GM12801 (cell line): ENCODE measurements at regions not wholly inside any gene's neighbourhood (a gene's known extent, or its start where the extent isn't known, plus 50 kb on each side); places are given as distances from the start of the nearest gene placed in this dataset.

Experiments
- TF ChIP-seq, protein P1 (sequence below): IDR thresholded peaks from one replicate; pipeline ENCODE4 v1.5.1; 2011; ENCODE audit warnings: control low read depth; ENCODE audit not compliant: insufficient read length; ENCODE audit errors: extremely low read depth

DNA sequence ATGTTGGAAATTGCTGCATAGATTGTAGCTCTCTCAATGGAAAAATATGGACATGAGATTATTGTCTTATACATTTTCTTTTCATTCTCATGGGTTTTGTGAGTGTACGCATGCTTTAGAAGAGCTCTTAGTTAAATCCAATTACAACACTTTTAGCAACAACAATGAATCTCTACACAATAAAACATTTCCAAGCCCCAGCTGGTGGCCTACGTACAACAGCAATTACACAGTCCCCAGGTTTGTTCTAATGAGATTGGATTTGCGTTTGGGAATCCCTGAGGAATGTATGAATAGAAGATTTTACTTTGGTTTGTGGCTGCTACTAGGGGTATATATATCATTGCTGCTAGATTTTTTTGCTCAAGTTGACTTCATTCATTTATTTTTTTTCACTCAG lies 98.6 kb downstream of the FHDC1 start:
- TF ChIP-seq, protein P1, sequence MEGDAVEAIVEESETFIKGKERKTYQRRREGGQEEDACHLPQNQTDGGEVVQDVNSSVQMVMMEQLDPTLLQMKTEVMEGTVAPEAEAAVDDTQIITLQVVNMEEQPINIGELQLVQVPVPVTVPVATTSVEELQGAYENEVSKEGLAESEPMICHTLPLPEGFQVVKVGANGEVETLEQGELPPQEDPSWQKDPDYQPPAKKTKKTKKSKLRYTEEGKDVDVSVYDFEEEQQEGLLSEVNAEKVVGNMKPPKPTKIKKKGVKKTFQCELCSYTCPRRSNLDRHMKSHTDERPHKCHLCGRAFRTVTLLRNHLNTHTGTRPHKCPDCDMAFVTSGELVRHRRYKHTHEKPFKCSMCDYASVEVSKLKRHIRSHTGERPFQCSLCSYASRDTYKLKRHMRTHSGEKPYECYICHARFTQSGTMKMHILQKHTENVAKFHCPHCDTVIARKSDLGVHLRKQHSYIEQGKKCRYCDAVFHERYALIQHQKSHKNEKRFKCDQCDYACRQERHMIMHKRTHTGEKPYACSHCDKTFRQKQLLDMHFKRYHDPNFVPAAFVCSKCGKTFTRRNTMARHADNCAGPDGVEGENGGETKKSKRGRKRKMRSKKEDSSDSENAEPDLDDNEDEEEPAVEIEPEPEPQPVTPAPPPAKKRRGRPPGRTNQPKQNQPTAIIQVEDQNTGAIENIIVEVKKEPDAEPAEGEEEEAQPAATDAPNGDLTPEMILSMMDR, result no peak

DNA sequence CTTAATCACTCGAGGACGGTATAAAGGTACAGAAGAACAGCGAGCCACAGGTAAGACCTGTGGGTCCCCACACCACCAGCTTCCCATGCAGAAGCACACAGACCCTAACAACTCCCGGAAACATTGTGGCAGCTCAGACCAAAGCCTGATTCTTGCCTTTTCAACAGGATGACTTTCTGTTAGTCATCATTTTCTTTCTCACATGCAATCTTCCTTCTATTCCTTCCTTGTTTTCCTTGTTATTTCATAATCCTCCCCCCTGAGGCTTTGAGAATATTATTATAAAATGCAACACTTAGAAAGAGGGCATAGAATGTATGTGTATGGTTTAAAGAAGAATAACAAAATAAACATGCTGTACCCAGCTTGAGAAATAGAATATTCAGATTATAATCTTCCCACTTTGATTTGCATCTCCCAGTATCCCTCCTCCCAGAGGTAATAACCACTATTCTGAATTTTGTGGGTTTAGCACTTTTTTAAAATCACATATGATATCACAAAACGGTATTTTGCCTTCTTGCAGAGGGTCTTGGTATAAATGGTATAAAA lies 100.9 kb downstream of the FHDC1 start:
- TF ChIP-seq, protein P1, result no peak

DNA sequence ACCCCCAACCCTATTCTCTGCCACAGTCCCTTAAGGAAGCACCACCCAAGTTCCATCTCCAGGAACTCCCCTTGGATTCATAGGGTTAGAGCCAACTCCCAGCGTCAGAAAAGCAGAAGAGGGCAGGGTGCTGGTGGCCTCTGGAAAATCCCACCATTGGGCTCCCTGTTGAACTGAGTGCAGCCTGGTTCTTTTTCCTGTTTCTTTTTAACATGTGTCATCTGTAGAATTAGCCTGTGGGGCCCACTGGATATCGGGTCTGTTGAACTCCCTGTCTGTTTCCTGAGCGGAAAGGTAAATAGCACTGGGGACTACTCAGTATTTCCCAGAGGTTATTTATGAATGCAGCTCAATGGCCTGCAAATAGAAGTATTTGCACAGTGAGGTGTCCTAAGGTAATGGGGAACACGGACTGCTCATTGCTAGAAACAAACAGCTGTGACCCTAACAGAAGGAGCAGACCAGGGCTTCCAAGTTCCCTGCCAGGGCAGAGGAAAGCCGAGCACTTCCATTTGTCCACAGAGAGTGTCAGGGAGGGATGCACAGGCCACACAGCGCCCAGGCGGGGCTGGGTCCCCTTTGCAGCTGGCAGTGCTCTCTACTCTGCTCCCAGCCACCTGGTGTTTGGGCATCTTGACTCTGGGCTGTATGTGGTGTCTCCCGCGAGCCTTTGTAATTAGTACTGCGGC lies 102.6 kb downstream of the FHDC1 start:
- TF ChIP-seq, protein P1, result no peak

DNA sequence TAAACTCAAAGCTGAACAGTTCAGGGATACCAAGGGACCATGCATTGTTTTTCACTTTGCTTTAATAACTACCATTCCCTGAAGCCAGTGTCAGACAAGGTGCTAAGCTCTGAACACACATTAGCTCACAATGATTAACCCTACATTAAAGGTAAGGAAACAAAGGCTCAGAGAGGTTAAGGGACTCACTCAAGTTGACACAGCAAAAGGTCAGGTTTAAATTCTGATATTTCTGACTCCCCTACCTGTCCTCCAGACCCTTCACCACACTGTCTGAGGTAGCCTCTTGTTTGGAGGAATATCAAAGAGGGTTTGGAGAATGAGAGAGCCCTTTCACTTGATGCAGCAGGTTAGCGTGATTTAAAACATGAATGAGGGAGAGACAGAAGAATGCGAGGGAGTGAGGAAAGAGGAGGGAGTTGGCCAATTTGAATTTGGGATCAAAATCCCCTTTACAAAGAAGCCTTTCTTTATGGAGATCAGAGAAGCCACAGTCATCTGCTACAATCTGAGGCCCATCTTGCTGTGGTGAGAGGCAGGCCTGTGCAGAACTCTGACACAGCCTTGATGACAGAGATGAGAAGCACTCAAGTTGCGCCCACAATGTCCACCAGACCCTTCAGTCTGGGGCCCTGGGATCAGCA lies 103.5 kb downstream of the FHDC1 start:
- TF ChIP-seq, protein P1, result no peak

DNA sequence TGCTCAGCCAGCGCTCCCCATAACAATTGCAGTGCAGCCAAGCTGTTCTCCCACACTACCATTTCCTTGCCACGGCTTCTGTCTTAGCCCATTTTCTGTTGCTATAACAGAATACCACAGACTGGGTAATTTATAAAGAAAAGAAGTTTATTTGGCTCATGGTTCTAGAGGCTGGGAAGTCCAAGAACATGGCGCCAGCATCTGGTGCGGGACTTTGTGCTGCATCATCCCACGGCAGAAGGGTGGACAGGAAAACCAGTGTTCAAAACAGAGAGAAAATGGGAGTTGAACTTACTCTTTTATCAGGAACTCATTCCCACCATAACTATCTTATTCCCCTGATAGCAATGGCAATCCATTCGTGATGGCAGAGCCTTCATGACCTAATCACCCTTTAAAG lies 104.6 kb downstream of the FHDC1 start:
- TF ChIP-seq, protein P1, result no peak

DNA sequence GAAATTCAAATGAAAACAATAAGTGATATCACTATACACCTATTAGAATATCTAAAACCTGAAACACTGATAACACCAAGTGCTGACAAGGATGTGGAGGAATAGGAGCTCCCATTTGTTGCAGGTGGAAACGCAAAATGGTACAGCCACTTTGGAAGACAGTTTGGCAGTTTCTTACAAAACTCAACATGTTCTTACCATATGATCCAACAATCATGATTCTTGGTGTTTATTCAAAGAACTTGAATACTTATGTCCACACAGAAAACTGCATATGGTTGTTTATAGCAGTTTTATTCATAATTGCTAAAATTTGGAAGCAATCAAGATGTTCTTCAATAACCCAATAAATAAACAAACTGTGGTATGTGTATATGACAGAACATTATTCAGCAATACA lies 107.9 kb downstream of the FHDC1 start:
- TF ChIP-seq, protein P1, result no peak

DNA sequence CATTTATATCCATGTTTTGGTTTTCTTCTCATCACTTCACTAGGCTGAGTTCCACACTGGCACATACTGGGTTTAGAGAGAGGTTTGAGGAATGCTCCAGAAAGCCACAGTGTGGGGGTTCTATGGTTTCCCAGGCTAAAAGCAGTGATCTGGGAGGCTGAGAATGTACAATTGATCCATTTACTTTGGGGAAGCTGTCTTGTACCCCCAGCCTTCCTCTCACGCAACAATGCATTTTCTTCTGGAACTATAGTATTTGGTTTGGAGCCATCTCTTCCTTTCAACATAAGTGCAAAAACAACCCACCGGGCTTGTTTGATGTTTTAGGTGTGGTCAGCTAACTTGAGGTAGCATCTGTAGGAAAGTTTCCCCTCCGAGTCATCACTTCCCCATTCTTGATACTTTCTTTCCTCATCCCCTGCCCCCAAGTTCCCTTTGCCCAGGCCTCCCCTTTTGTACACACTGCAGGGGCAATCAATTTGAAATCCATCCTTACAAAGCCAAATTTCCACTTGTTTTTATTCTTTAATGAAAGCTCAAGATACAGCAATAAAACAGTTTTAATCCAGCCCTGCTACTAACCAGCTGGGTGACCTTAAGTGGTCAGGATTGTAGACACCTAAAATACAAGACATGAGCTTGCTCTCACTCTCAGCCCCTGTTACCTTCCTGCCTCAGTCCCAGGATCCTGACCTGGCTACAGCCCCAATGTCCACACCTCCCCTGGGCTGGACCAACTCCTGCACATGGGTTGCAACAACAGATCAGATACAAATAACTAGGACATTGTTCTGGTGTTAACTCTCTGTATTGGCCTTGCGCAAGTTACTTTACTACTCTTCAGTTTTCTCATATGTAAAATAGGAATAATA lies 109.2 kb downstream of the FHDC1 start:
- TF ChIP-seq, protein P1, result no peak
